IMR-90 (cell line): ENCODE measurements at regions not wholly inside any gene's neighbourhood (a gene's known extent, or its start where the extent isn't known, plus 50 kb on each side); places are given as distances from the start of the nearest gene placed in this dataset.

Experiments used
- ATAC-seq: fragments of 200-7000 bp; cut with Tn5 transposase; 2 replicates; pipeline ENCODE4 v1.9.1; 2020; ENCODE audit warnings: low read depth, mild to moderate bottlenecking, moderate library complexity
- BruUV-seq: library from RNA; stranded (reverse); fragments of 400-500 nt; replicated peaks from 2 replicates; lab custom pipeline; 2021; lab: Mats Ljungman, UMichigan
- CTCF ChIA-PET: fragments of 300-600 bp; formaldehyde crosslinking; extraction: SDS; loops from one replicate; lab custom pipeline; 2021; ENCODE audit warnings: antibody characterized with exemption; lab: Yijun Ruan, JAX
- POLR2A ChIA-PET: fragments of 300-600 bp; sonication (Branson Sonifier 250); formaldehyde crosslinking; loops from one replicate; lab custom pipeline; 2022; ENCODE audit warnings: antibody characterized with exemption; ENCODE audit not compliant: unreplicated experiment; lab: Charles Lee
- DNase-seq: peaks from one replicate; pipeline ENCODE4 v3.0.0; 2013
- H2AFZ ChIP-seq: replicated peaks from 2 replicates; pipeline ENCODE3; 2013; ENCODE audit warnings: low read length, mild to moderate bottlenecking; ENCODE audit not compliant: poor library complexity
- H2AK5ac ChIP-seq: 2 replicates; pipeline ENCODE4 v1.6.1; 2013; ENCODE audit warnings: low read depth, low read length, inconsistent platforms
- H2AK9ac ChIP-seq: replicated peaks from 2 replicates; pipeline ENCODE3; 2013; ENCODE audit warnings: mild to moderate bottlenecking, low read depth, low read length, moderate library complexity; ENCODE audit not compliant: poor library complexity
- H2BK120ac ChIP-seq: 2 replicates; pipeline ENCODE4 v1.6.1; 2013; ENCODE audit warnings: low read depth, low read length, inconsistent platforms
- H2BK15ac ChIP-seq: 3 replicates; pipeline ENCODE4 v1.6.1; 2013; ENCODE audit warnings: low read depth, low read length, inconsistent platforms
- H2BK20ac ChIP-seq: 2 replicates; pipeline ENCODE4 v1.6.1; 2013; ENCODE audit warnings: low read depth, mild to moderate bottlenecking, inconsistent platforms, low read length, moderate library complexity
- H2BK5ac ChIP-seq: 2 replicates; pipeline ENCODE4 v1.6.1; 2013; ENCODE audit warnings: mild to moderate bottlenecking, low read depth, low read length, inconsistent platforms; ENCODE audit not compliant: poor library complexity, severe bottlenecking
- H3K14ac ChIP-seq: replicated peaks from 2 replicates; pipeline ENCODE4 v1.6.1; 2013; ENCODE audit warnings: low read depth, low read length, inconsistent platforms
- H3K18ac ChIP-seq: 2 replicates; pipeline ENCODE4 v1.6.1; 2013; ENCODE audit warnings: low read depth, low read length, control low read depth
- H3K23ac ChIP-seq: 2 replicates; pipeline ENCODE4 v1.6.1; 2013; ENCODE audit warnings: low read depth, low read length, inconsistent platforms
- H3K27ac ChIP-seq: 2 replicates; pipeline ENCODE4 v1.5.1; 2013; ENCODE audit warnings: mild to moderate bottlenecking, control low read depth, low read length; ENCODE audit not compliant: insufficient read depth
- H3K27me3 ChIP-seq: 2 replicates; pipeline ENCODE4 v1.6.1; 2013; ENCODE audit warnings: low read length; ENCODE audit not compliant: control insufficient read depth, insufficient read depth
- H3K36me3 ChIP-seq: 2 replicates; pipeline ENCODE4 v1.6.1; 2013; ENCODE audit warnings: low read length, mixed read lengths; ENCODE audit not compliant: control insufficient read depth, insufficient read depth
- H3K4ac ChIP-seq: 2 replicates; pipeline ENCODE4 v1.6.1; 2013; ENCODE audit warnings: low read depth, low read length, inconsistent platforms
- H3K4me1 ChIP-seq: 2 replicates; pipeline ENCODE4 v1.6.1; 2013; ENCODE audit warnings: low read length, mixed read lengths; ENCODE audit not compliant: control insufficient read depth, insufficient read depth
- H3K4me2 ChIP-seq: 2 replicates; pipeline ENCODE4 v1.6.1; 2013; ENCODE audit warnings: low read depth, mild to moderate bottlenecking, control low read depth, low read length, moderate library complexity
- H3K4me3 ChIP-seq: 2 replicates; pipeline ENCODE4 v1.5.1; 2013; ENCODE audit warnings: low read depth, mild to moderate bottlenecking, control low read depth, low read length, moderate library complexity; ENCODE audit not compliant: insufficient read depth
- H3K56ac ChIP-seq: 2 replicates; pipeline ENCODE4 v1.6.1; 2013; ENCODE audit warnings: low read length, inconsistent platforms; ENCODE audit not compliant: insufficient read depth; ENCODE audit errors: extremely low read depth
- H3K79me1 ChIP-seq, 2 experiments: 2 replicates each; pipeline ENCODE4 v1.6.1; 2013; ENCODE audit warnings: low read length in 2 of 2, inconsistent platforms in 1 of 2, low read depth in 1 of 2
- H3K9ac ChIP-seq: 2 replicates; pipeline ENCODE4 v1.6.1; 2013; ENCODE audit warnings: low read depth, low read length, control low read depth
- H3K9me1 ChIP-seq: 2 replicates; pipeline ENCODE4 v1.6.1; 2013; ENCODE audit warnings: low read length, inconsistent platforms; ENCODE audit not compliant: insufficient read depth
- H3K9me3 ChIP-seq: 2 replicates; pipeline ENCODE4 v1.6.1; 2013; ENCODE audit warnings: low read length; ENCODE audit not compliant: control insufficient read depth, insufficient read depth
- H4K20me1 ChIP-seq: 2 replicates; pipeline ENCODE4 v1.6.1; 2013; ENCODE audit warnings: low read length, inconsistent platforms; ENCODE audit not compliant: insufficient read depth
- H4K5ac ChIP-seq: 2 replicates; pipeline ENCODE4 v1.6.1; 2013; ENCODE audit warnings: mild to moderate bottlenecking, low read depth, low read length, control low read depth
- H4K8ac ChIP-seq, 2 experiments: 2 replicates each; pipeline ENCODE4 v1.6.1; 2013; ENCODE audit warnings: low read depth in 2 of 2, low read length in 2 of 2, control low read depth in 1 of 2, inconsistent platforms in 1 of 2
- H4K91ac ChIP-seq: 2 replicates; pipeline ENCODE4 v1.6.1; 2013; ENCODE audit warnings: low read depth, low read length, inconsistent platforms; ENCODE audit not compliant: insufficient read depth
- CHD1 ChIP-seq: IDR thresholded peaks from 2 replicates; pipeline ENCODE4 v1.6.1; 2012; ENCODE audit warnings: low read depth, low read length, improper control_type of control experiment
- NFE2L2 ChIP-seq: fragments of 150-350 bp; IDR thresholded peaks from 2 replicates; pipeline ENCODE4 v1.6.1; 2016; ENCODE audit warnings: low read depth, mild to moderate bottlenecking, low read length
- RCOR1 ChIP-seq: IDR thresholded peaks from 2 replicates; pipeline ENCODE4 v1.6.1; 2012; ENCODE audit warnings: mild to moderate bottlenecking, low read length, improper control_type of control experiment; ENCODE audit not compliant: insufficient replicate concordance
- WGBS, 2 experiments: methylation state at CpG; one replicate each; pipeline versions ENCODE4 v1.1.5 to v1.1.7; 2013; ENCODE audit warnings: missing lambda C conversion rate in 2 of 2; ENCODE audit not compliant: insufficient read length in 1 of 2; ENCODE audit errors: extremely low coverage in 2 of 2; 5-methylcytosine and 5-hydroxymethylcytosine counted together
- dilution Hi-C: fragments of 300-500 bp; cut with HindIII; formaldehyde crosslinking; loops from one replicate; pipeline ENCODE4 v1.14.3; 2018; ENCODE audit warnings: low sequenced_read_pairs; ENCODE audit not compliant: unreplicated experiment
- in situ Hi-C: fragments of 300-500 bp; cut with MboI; formaldehyde crosslinking; loops from 3 replicates; pipeline ENCODE4 v1.14.3; 2019; ENCODE audit warnings: low sequenced_read_pairs, inconsistent platforms, mixed read lengths
- intact Hi-C: fragments of 100-400 bp; cut with micrococcal nuclease; formaldehyde crosslinking; loops from 2 replicates; pipeline ENCODE4 v1.10.0; 2022

DNA sequence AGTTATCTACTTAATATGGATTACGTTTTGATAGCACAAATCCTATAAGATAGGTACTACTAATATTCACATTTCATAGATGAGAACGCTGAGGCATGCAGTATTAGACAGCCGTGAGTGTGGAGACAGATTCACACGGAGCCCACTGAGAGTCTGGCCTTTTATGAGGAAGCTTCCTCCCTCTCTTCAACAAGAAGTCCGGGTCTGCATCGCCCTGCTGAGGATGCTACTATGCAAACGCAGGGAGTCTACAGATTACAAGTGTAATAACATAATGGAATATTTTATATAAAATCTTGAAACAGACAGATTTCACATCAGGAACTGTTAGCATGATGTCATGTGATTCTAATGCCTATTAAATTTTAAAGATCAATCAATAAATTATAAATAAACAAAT, 255.9 kb upstream of the GLI3 start:
- Histone ChIP-seq H3K27me3 (peaks cover 8% of the 10 kb centered on the region), H3K79me1 (no peaks in the 10 kb centered on the region), H2BK120ac (no peak overlapping the region), H2AFZ (no peak overlapping the region), H3K9me1 (no peaks in the 10 kb centered on the region), H3K9ac (no peak overlapping the region), H4K8ac (no peak overlapping the region), H3K36me3 (no peaks in the 10 kb centered on the region), H3K4ac (no peak overlapping the region), H3K4me3 (no peak overlapping the region), H3K18ac (no peak overlapping the region), H3K23ac (no peak overlapping the region), H2BK5ac (no peak overlapping the region), H3K56ac (no peak overlapping the region), H3K4me1 (peaks cover 3% of the 10 kb centered on the region; the same call in 1 of the 2 replicates), H2AK5ac (no peak overlapping the region), H2AK9ac (no peak overlapping the region), H4K5ac (no peak overlapping the region), H3K4me2 (no peak overlapping the region), H2BK15ac (no peak overlapping the region), H4K20me1 (no peaks in the 10 kb centered on the region), H3K14ac (no peak overlapping the region), H2BK20ac (no peak overlapping the region), H3K9me3 (no peaks in the 10 kb centered on the region), H3K27ac (no peak overlapping the region), H4K91ac (no peak overlapping the region)
- intact Hi-C loops = loop anchor here (5.0 kb wide), 1 partner anchor 516 kb away; no protein-coding TSS in a partner anchor
- ChIA-PET CTCF (no interaction called here), POLR2A (no interaction called here)
- dilution Hi-C loops = no loop called here
- DNase-seq = no peak
- TF ChIP-seq NFE2L2 (no peak), RCOR1 (no peak), CHD1 (no peak)
- no TSS peak for BruUV-seq
- in situ Hi-C loops = no loop called here
- WGBS, 2 experiments = no CpG with 5 or more reads among the region's 7 CpGs
- ATAC-seq = no peak
